Stomach (tissue), 4 donors: ENCODE measurements at regions not wholly inside any gene's neighbourhood (a gene's known extent, or its start where the extent isn't known, plus 50 kb on each side); places are given as distances from the start of the nearest gene placed in this dataset.

Source experiments
- POLR2AphosphoS5 ChIP-seq, 3 donors: sonication (generic); formaldehyde crosslinking; IDR thresholded peaks; one replicate each; pipeline ENCODE4 v1.6.1; 2016; ENCODE audit warnings: antibody characterized with exemption in 3 of 3
- TF ChIP-seq, protein P1 (sequence below), 7 experiments: fragments of 450-650 bp in 4 of 7; fragments of 200-600 bp in 3 of 7; sonication (generic) in 3 of 7; IDR thresholded peaks; one replicate each; pipeline ENCODE4 v1.5.1; 2016 to 2019; ENCODE audit warnings: antibody characterized with exemption in 7 of 7, control low read depth in 2 of 7, mild to moderate bottlenecking in 1 of 7

- TF ChIP-seq, protein P1, sequence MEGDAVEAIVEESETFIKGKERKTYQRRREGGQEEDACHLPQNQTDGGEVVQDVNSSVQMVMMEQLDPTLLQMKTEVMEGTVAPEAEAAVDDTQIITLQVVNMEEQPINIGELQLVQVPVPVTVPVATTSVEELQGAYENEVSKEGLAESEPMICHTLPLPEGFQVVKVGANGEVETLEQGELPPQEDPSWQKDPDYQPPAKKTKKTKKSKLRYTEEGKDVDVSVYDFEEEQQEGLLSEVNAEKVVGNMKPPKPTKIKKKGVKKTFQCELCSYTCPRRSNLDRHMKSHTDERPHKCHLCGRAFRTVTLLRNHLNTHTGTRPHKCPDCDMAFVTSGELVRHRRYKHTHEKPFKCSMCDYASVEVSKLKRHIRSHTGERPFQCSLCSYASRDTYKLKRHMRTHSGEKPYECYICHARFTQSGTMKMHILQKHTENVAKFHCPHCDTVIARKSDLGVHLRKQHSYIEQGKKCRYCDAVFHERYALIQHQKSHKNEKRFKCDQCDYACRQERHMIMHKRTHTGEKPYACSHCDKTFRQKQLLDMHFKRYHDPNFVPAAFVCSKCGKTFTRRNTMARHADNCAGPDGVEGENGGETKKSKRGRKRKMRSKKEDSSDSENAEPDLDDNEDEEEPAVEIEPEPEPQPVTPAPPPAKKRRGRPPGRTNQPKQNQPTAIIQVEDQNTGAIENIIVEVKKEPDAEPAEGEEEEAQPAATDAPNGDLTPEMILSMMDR (IDR thresholded peaks at IDR 0.05): no peak
- no peak for TF ChIP-seq POLR2AphosphoS5 (IDR thresholded peaks at IDR 0.05)
These were observed 300.1 kb downstream of the MFSD1 start for GRCh38 chr3:159102001-159102400.
